Immature natural killer cell (primary cell): ENCODE measurements at regions not wholly inside any gene's neighbourhood (a gene's known extent, or its start where the extent isn't known, plus 50 kb on each side); places are given as distances from the start of the nearest gene placed in this dataset.
A peak's percentile ranks its signal among the peaks of the same experiment; 100 is the strongest.

Experiments used
- DNase-seq, 3 donors: peaks; one replicate each; pipeline ENCODE4 v3.0.0; 2022; ENCODE audit warnings: mixed read lengths in 1 of 3
- H3K27ac Mint-ChIP-seq, 6 donors: one replicate each; pipeline ENCODE4 v1.8.0; 2020; ENCODE audit warnings: mixed read lengths in 6 of 6, mild to moderate bottlenecking in 5 of 6, inconsistent platforms in 4 of 6, moderate library complexity in 3 of 6
- H3K27me3 Mint-ChIP-seq, 3 donors: one replicate each; pipeline ENCODE4 v1.8.0; 2020 to 2021; ENCODE audit warnings: low read depth in 3 of 3, mild to moderate bottlenecking in 3 of 3, mixed read lengths in 3 of 3, moderate library complexity in 3 of 3, inconsistent platforms in 1 of 3
- H3K36me3 Mint-ChIP-seq, 3 donors: one replicate each; pipeline ENCODE4 v1.8.0; 2020; ENCODE audit warnings: mixed read lengths in 3 of 3, inconsistent platforms in 2 of 3, mild to moderate bottlenecking in 2 of 3
- H3K4me1 Mint-ChIP-seq, 2 donors: one replicate each; pipeline ENCODE4 v1.8.0; 2020; ENCODE audit warnings: inconsistent platforms in 2 of 2, mild to moderate bottlenecking in 2 of 2, mixed read lengths in 2 of 2, moderate library complexity in 1 of 2
- H3K4me3 Mint-ChIP-seq, 5 donors: one replicate each; pipeline ENCODE4 v1.8.0; 2020; ENCODE audit warnings: mild to moderate bottlenecking in 5 of 5, mixed read lengths in 5 of 5, inconsistent platforms in 3 of 5, moderate library complexity in 3 of 5
- H3K9me3 Mint-ChIP-seq, 6 donors: one replicate each; pipeline ENCODE4 v1.8.0; 2020; ENCODE audit warnings: mild to moderate bottlenecking in 6 of 6, mixed read lengths in 6 of 6, inconsistent platforms in 4 of 6, moderate library complexity in 3 of 6

DNA sequence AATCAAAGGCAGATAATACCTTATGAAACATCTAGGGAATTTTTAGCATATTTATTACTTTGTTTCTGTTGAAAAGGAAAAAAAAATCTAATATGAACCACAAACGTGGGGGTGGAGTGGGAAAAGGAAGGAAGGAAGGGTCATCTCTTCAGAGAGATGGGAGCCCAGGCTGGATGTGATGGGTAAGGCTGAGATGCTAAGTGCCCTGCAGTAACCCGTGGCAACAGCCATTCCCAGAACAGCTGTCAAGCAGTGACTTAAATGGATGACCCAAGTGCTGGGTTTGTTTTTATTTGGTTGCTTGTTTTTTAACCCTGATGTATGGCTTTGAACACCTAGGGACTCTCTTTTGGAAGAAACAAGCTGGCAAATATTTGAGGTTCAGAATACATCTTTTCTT is 50.7 kb upstream of the KLF7 start:
- no peaks in the 10 kb centered on the region for H3K36me3 Mint-ChIP-seq
- H3K4me1 Mint-ChIP-seq, result no peaks in the 10 kb centered on the region
- no peak overlapping the region for H3K4me3 Mint-ChIP-seq

GRCh38 chr2:207217442-207217841 is 51.7 kb upstream of the KLF7 start:
- Mint-ChIP-seq H3K4me3 (no peak overlapping the region), H3K27ac (no peak overlapping the region), H3K9me3 (no peaks in the 10 kb centered on the region), H3K36me3 (no peaks in the 10 kb centered on the region), H3K27me3 (peaks cover 3 to 6% (median 4%) of the 10 kb centered on the region in 3 donors), H3K4me1 (no peaks in the 10 kb centered on the region)
- no peak for DNase-seq

More for the DNA sequence above, 50.7 kb upstream of the KLF7 start:
- Mint-ChIP-seq H3K9me3 (no peaks in the 10 kb centered on the region), H3K27ac (no peak overlapping the region), H3K27me3 (peaks cover 3 to 4% (median 3%) of the 10 kb centered on the region in 3 donors)
- no peak for DNase-seq

DNA sequence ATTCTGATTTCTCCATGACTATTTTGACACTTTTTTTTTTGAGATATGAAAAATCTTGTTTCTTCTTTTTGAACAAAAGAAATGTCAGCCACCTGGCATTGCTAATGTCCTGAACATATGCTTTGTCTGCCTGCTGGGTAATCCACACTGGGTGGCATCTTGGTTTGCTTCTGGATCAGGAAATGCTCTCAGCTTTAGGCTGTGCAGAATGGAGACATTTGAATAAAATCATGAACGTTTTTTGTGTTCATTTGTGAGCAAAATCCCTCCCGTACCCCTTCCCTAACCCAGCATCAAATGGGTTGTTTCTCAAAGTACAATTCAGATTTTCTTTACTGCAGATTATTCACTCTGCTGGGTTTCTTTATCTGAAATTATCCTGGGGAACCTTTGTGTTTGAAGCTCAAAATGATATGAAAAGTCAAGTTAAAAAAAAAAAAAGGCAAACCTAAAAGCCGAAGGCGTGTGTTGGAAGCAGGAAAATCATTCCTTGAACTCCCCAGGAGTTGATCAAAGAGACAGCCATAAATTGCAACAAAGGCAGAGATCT is 53.4 kb upstream of the KLF7 start:
- no peak overlapping the region for H3K27ac Mint-ChIP-seq
- no peaks in the 10 kb centered on the region for H3K4me1 Mint-ChIP-seq
- H3K9me3 Mint-ChIP-seq, result no peaks in the 10 kb centered on the region
- no peak for DNase-seq
- H3K27me3 Mint-ChIP-seq, result peaks cover 4 to 6% (median 5%) of the 10 kb centered on the region in 3 donors
- no peaks in the 10 kb centered on the region for H3K36me3 Mint-ChIP-seq
- H3K4me3 Mint-ChIP-seq, result no peak overlapping the region

- Mint-ChIP-seq H3K27ac (no peak overlapping the region), H3K4me3 (no peak overlapping the region), H3K9me3 (no peaks in the 10 kb centered on the region), H3K4me1 (peaks cover 0 to under 1% of the 10 kb centered on the region in 2 donors), H3K27me3 (peaks cover 4 to 6% (median 6%) of the 10 kb centered on the region in 3 donors), H3K36me3 (no peaks in the 10 kb centered on the region)
- DNase-seq, result no peak
These were observed 54.1 kb upstream of the KLF7 start for GRCh38 chr2:207219676-207220501.

GRCh38 chr2:207221731-207222130 is 56.0 kb upstream of the KLF7 start:
- Mint-ChIP-seq H3K4me1 (peaks cover 0 to 12% of the 10 kb centered on the region in 2 donors), H3K27me3 (peaks cover 5 to 10% (median 6%) of the 10 kb centered on the region in 3 donors), H3K27ac (no peak overlapping the region), H3K9me3 (no peaks in the 10 kb centered on the region), H3K36me3 (no peaks in the 10 kb centered on the region), H3K4me3 (no peak overlapping the region)
- DNase-seq, result no peak

DNA sequence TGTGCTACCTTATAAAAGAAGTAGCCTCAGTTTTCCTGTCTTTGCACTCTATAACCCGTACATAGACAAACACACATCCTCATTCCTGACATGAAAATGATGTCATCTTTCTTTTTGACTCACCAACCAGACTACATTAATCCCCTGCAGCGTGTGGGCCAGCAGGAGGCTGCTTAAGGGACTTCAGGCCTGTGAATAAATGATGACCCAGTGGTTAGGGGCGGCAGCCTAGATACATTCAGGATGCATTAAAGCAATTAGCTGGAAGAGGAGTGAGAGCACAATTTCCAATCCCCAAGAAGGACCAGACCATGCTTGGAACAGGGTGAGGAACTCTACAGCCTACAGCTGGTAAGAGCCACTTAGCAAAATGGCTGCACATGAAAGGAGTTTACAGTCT is 57.3 kb upstream of the KLF7 start:
- H3K4me1 Mint-ChIP-seq, result peaks cover 0 to 12% of the 10 kb centered on the region in 2 donors
- H3K36me3 Mint-ChIP-seq, result no peaks in the 10 kb centered on the region
- no peak for DNase-seq
- no peak overlapping the region for H3K27ac Mint-ChIP-seq
- peaks cover 5 to 10% (median 6%) of the 10 kb centered on the region in 3 donors for H3K27me3 Mint-ChIP-seq
- H3K9me3 Mint-ChIP-seq, result no peaks in the 10 kb centered on the region
- no peak overlapping the region for H3K4me3 Mint-ChIP-seq

DNA sequence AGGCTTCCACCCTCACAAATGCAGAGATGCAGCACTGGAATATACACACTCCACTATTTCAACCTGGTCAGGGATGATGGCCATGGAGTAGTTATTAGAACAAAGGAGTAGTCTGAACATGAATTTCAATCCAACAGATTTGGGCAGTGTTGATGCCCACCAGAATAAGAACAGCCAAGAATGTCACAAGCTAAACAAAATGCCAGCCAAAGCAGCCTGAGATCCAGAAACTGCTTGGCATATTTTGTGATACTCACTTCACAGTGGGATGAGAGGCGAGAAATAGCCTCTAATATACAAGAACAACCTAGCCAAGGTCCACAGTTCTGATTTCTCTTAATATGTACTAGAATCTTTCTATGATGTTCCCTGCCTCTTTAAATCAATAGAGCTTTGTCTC is 58.6 kb upstream of the KLF7 start:
- no peak for DNase-seq
- H3K27ac Mint-ChIP-seq, result peak overlapping the region in 1 of 6 donors; percentile 12
- no peak overlapping the region for H3K4me3 Mint-ChIP-seq
- H3K9me3 Mint-ChIP-seq, result no peaks in the 10 kb centered on the region
- no peaks in the 10 kb centered on the region for H3K36me3 Mint-ChIP-seq
- H3K27me3 Mint-ChIP-seq, result peaks cover 7 to 10% (median 7%) of the 10 kb centered on the region in 3 donors
- peaks cover 0 to 12% of the 10 kb centered on the region in 2 donors for H3K4me1 Mint-ChIP-seq

DNA sequence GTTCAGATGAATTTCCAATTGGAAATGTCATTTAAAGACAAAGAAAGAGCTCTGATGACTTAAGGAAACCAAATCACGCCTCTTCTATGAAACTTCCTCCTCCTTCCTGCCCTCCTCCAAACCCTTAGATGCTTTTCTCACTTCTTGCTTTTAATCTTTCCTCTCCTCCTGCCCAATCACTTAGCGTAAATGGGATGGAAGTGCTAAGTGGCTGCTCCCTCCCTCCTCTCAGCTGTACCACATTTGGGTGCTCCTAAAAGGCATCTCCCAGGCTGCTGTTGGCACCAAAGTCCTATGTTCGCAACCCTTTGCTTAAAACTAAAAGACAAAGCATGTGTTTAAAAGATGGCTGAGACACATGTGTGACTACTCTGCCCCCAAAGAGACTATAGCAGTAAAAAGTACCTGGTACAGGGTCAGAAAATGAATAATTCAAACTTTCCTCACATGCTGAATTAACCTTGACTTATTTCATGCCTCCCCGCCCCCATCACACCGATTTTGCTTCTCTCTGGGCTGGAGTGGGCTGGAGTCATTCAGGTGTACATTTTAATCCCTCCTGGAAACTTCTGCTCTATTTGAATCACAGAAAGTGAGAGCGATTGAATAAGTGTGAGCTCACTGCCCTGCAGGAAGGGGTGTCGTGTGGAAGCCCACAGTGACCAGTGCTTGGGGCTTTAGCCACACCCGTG is 59.2 kb upstream of the KLF7 start:
- H3K4me3 Mint-ChIP-seq, result no peak overlapping the region
- H3K27me3 Mint-ChIP-seq, result peaks cover 7 to 11% (median 10%) of the 10 kb centered on the region in 3 donors
- H3K27ac Mint-ChIP-seq, result no peak overlapping the region
- no peaks in the 10 kb centered on the region for H3K9me3 Mint-ChIP-seq
- DNase-seq, result no peak
- H3K4me1 Mint-ChIP-seq, result peaks cover 0 to 12% of the 10 kb centered on the region in 2 donors
- H3K36me3 Mint-ChIP-seq, result no peaks in the 10 kb centered on the region

GRCh38 chr2:207225773-207226172 is 60.0 kb upstream of the KLF7 start:
- DNase-seq, result no peak
- Mint-ChIP-seq H3K4me1 (peaks cover 0 to 12% of the 10 kb centered on the region in 2 donors), H3K4me3 (no peak overlapping the region), H3K9me3 (peaks cover 0 to 1% (median 0%) of the 10 kb centered on the region in 6 donors), H3K27me3 (peaks cover 7 to 11% (median 10%) of the 10 kb centered on the region in 3 donors), H3K36me3 (no peaks in the 10 kb centered on the region), H3K27ac (no peak overlapping the region)

- Mint-ChIP-seq H3K27ac (no peak overlapping the region), H3K4me1 (peaks cover 0 to 12% of the 10 kb centered on the region in 2 donors), H3K36me3 (no peaks in the 10 kb centered on the region), H3K9me3 (peaks cover 0 to 2% (median 0%) of the 10 kb centered on the region in 6 donors), H3K27me3 (peaks cover 7 to 11% (median 9%) of the 10 kb centered on the region in 3 donors), H3K4me3 (no peak overlapping the region)
- DNase-seq, result no peak
These were observed 60.5 kb upstream of the KLF7 start for GRCh38 chr2:207226243-207226642.

DNA sequence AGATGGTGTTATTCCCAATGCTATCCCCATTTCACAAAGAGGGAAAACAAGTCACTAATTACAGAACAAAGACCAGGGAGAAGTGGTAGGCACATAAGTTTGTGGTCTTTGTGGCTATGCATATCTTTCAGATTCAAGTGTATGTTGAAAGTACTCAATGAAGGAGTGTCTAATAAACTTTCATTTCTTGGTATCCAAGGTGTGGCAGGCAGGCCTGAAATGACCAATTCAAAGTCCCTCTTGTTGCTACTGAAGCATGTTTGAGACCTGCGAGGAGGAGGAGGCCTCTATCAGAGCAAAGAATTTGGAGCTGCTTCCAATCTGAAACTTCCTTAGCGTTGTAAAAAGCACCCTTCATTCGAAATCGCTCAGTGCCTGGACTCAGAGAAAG is 60.9 kb upstream of the KLF7 start:
- H3K4me1 Mint-ChIP-seq, result peaks cover 0 to 12% of the 10 kb centered on the region in 2 donors
- no peak overlapping the region for H3K4me3 Mint-ChIP-seq
- DNase-seq, result no peak
- H3K27me3 Mint-ChIP-seq, result peaks cover 4 to 11% (median 6%) of the 10 kb centered on the region in 3 donors
- H3K27ac Mint-ChIP-seq, result no peak overlapping the region
- H3K36me3 Mint-ChIP-seq, result no peaks in the 10 kb centered on the region
- H3K9me3 Mint-ChIP-seq, result peaks cover 0 to 2% (median 0%) of the 10 kb centered on the region in 6 donors

DNA sequence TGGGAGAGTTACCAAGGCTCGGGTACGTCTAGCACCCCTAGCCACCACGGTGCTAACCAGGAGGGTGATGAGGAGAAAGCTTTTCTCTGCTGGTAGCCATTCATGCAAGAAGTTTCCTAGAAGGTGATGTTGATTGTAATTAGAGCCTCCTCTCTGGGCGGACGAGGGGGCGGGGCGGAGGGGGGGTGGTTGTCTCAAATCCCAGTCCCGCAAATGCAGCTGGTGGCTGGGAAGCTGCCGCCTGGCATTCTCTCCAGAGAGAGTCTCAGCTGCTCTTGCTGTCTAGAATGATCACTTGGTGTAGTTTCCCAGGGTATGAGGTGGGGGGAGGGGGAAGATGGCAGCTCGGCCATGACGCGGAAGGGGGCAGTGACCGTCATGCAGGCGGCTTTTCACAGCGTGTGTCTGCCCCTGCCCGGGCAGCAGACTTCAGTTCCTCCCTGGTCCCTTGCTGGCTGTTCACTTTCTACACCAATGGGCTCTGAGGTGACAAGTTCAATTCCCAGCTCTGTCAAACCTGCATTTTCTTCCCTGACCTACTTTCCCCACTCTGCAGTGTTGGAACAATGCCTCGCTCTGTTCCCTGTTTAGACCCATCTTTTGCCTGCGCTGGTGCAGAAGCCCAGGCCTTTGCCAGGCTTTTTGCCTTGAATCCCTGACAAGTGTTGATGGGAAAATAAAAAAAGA is 61.5 kb upstream of the KLF7 start:
- Mint-ChIP-seq H3K4me1 (peaks cover 0 to 12% of the 10 kb centered on the region in 2 donors), H3K9me3 (peaks cover 0 to 2% (median 0%) of the 10 kb centered on the region in 6 donors), H3K27ac (no peak overlapping the region), H3K27me3 (peaks cover 1 to 11% (median 8%) of the 10 kb centered on the region in 3 donors), H3K4me3 (no peak overlapping the region), H3K36me3 (no peaks in the 10 kb centered on the region)
- DNase-seq, result no peak

GRCh38 chr2:207227749-207228145 is 62.0 kb upstream of the KLF7 start:
- H3K27me3 Mint-ChIP-seq, result peaks cover 1 to 11% (median 8%) of the 10 kb centered on the region in 3 donors
- no peak overlapping the region for H3K27ac Mint-ChIP-seq
- DNase-seq, result no peak
- no peak overlapping the region for H3K4me3 Mint-ChIP-seq
- no peaks in the 10 kb centered on the region for H3K36me3 Mint-ChIP-seq
- H3K9me3 Mint-ChIP-seq, result peaks cover 0 to 2% (median 0%) of the 10 kb centered on the region in 6 donors
- peaks cover 0 to 12% of the 10 kb centered on the region in 2 donors for H3K4me1 Mint-ChIP-seq
